SKM-1 (cell line): ENCODE measurements at regions not wholly inside any gene's neighbourhood (a gene's known extent, or its start where the extent isn't known, plus 50 kb on each side); places are given as distances from the start of the nearest gene placed in this dataset.

Experiments used
- DNase-seq: peaks from one replicate; lab custom pipeline; 2025; ENCODE audit not compliant: unreplicated experiment; lab: John Stamatoyannopoulos, UW

DNA sequence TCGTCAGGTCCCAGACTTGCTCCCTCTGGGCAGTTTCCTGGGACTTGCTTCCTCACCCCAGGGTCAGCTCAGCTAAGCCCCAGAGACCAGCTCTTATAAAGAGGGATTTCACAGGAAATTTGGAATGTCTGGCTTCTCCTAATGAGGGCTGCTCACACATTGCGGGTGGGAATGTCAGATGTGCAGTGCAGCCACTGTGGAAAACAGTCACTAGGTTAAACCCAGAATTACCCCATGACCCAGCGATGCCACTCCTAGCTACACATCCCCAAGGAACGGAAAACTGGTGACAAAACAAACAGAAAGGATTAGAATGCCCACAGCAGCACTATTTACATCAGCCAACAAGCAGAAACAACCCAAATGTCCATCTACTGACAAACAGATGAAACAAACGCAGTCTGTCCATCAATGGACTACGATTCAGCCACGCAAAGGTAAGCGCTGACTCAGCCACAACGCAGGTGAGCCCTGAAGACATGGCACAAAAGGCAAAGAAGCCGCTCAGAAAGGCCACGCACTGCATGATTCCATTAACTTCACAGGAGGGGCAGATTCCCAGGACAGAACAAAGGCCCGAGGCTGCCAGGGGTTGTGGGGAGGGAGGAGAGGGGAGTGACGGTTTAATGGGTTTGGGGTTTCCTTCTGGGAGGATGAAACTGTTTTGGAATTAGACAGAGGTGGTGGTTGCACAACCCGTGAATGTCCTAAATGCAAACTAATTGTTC is 63.0 kb downstream of the NCOR2 start:
- DNase-seq, result no peak

- no peak for DNase-seq
Measured at GRCh38 chr12:124503305-124503704, 64.1 kb downstream of the NCOR2 start.

DNA sequence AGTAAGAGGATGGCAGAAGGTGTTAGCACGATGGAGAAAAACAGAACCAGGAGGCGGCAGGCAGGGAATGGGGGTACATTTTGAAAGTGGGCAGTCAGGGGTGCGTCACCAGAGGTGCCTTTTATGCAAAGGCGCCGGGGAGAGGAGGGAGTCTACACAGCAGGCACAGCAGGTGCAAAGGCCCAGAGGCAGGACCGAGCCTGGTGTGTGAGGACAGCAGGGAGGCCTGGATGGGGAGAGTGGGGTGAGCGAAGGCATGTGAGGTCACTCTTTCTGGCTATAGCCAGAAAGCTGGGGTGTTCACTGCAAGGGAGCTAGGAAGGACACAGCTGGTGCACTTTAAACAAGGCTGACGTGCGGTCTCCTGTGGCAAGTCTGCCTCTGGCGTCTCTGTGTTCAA is 65.0 kb downstream of the NCOR2 start:
- no peak for DNase-seq

DNA sequence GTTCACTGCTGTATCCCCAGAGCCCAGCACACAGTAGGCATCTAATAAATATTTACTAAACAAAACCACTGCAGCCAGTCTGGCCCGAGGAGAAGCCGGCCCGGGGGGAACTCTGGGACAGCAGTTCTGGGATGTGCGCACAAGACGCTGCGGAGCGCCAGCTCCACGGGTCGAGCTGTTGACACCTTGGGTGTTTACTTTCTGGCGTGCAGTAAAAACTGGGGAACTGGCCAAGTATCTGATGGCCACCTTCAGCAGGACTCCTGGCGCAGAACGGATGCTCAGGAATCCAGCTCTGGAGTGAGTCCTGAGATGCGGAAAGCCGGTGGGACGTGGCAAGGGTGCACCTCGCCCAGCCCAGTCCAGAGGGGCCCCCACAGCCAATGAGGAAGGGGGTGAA is 65.6 kb downstream of the NCOR2 start:
- DNase-seq, result no peak

DNA sequence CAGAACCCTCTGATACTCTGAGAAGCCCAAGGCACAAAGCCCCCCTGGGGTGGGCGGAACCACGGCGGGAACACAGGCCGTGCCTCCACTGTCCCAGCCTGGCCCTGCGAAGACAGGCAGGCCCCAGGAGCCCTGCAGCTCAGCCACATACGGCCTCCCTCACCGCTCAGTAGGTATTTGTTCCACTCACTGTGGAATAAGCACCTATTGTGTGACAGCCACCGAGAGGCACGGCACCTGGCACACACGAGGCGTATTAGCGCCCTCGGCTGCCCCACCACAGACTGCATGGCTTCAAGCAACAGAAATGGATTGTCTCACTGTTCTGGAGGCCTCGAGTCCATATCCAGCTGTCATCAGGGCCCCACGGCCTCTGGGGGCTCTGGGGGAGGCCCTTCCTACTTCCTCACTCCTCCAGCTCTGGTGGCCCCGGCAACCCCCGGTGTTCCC is 66.3 kb downstream of the NCOR2 start:
- DNase-seq, result no peak

- no peak for DNase-seq
Measured at GRCh38 chr12:124499898-124500244, 67.5 kb downstream of the NCOR2 start.

- DNase-seq, result no peak
Measured at GRCh38 chr12:124499190-124499753, 68.1 kb downstream of the NCOR2 start.

- DNase-seq, result no peak
Measured at GRCh38 chr12:124498275-124499189, 68.9 kb downstream of the NCOR2 start.

DNA sequence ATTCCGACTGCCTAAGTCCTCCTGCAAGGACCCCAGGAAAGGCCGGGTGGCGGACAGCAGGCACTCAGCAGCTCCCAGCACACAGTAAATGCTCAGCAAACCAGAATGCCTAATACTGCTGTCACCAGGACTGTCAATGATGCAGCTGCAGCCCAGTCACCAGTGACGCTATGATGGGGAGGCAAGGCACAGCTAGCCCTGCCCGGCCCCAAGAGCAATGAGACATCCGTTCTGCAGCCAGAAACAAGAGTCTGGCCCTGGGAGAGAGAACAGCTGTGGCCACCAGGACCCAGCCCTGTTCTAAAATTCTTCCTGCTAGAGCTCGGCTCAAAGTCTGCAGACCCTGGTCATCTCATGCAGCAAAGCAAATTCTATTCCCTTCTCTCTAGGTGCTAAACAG is 69.8 kb downstream of the NCOR2 start:
- no peak for DNase-seq

DNA sequence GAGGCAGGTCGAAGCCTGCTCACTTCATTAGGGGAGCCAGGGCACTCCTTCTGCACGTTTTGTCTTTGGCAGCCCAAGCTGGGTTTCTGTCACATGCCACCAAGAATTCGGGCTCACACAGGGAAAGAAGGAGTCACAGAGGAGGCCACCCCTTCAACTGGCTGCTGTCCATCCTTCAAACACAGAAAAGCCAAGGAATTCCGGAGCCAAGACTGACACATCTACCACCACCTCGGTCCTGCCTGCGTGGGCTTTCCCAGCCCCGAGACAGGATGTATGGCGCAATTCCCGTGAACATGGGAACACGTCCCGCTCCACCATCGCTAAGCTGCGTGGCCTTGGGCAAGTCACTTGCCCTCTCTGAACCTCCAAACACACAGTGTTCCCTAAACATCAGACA is 70.4 kb downstream of the NCOR2 start:
- DNase-seq, result no peak

DNA sequence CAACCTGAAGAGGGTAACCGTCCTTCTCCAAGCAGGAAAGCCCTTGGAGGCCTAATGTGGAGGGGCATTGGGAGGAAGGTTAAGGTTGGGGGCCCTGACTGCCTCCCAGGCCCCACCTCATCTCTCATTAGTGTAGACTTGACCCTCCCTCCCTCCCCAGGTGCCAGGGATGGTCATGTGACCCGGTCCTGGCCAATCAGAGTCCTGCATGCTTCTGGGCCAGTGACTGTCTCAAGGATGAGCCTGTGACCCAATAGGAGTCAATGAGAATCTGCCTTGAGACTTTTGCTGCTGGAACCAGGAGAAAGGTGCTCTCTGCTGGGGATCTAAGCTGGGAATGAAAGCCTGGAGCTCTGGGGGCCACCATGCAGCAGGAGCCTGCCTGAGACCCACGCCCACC is 70.8 kb downstream of the NCOR2 start:
- DNase-seq, result no peak

DNA sequence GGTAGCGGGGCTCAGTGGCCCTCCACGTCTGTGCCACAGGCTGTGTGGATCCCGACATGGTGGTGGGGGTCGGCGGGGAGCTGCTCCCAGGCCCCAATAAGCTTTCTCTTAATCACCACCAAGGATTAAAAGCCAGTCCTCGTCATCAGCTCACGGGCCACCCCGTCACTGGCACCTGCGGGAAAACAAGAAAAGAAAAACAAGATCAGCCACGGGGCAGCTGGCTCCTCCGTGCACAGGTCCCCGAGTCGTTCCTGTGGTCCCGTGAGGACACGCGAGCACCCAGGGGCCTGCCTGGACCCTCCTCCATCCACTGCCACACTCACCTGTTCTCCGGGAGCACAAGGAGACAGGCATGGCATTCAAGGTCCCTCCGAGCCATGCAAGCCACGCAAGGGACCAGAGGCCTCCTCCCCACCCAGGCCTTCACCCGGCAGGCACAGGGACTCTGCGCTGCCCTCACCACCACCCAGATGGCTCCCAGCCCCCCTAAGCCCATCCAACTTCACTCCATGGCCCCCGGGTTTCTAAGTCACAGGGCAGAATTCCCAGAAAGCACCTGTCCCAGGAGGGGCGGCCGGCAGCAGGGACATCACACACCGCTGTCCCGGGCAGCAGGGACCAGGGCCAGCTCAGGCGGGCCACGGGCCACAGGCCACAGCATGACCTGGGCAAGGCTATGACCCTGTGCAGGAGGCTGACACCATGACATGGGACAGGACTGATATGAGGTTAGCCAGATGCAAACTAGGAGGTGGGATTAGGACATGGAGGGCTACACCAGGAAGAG is 72.0 kb downstream of the NCOR2 start:
- no peak for DNase-seq

- no peak for DNase-seq
Measured at GRCh38 chr12:124494751-124495129, 72.7 kb downstream of the NCOR2 start.

DNA sequence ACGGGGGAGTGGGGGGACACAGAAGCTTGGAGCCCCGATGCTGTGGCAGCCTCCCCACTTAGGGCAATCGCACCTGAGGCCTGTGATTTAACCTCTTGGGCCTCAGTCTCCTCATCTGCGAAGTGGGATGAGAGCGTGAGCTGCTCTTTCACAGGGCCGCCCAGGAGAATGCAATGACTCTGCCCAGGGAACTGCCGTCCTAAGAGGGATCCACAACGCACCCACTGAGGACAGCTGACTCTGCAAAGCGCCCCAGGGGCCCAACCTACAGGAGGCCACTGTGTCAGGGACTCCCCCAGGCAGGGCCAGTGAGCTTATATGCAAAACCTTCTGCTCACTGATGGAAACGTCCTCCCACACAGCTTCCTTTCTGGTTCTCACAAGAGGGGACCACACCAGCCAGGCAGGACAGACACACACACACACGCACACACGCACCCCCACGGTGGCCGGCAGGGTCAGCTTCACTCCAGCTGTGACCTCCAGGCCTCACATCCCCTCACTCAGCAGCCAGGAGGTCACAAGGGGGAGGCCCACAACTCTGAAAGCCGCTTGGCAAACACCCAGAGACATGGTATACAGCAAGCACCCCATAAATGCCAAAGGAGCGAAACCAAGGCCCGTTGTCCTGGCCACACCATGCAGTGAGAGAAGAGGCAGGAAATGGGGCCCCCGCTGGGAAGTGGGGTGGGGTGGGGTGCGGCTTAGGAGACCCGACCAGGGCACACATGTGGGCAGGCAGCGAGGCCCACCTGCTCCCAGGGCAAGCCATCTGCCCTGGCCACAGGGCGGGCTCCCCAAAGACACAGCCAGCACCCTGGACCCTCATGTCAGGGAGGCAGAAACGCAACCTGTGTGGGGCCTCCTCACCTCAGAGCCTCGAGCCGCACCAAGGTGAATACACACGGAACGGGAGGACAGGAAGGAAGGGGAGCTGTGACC is 73.3 kb downstream of the NCOR2 start:
- no peak for DNase-seq

DNA sequence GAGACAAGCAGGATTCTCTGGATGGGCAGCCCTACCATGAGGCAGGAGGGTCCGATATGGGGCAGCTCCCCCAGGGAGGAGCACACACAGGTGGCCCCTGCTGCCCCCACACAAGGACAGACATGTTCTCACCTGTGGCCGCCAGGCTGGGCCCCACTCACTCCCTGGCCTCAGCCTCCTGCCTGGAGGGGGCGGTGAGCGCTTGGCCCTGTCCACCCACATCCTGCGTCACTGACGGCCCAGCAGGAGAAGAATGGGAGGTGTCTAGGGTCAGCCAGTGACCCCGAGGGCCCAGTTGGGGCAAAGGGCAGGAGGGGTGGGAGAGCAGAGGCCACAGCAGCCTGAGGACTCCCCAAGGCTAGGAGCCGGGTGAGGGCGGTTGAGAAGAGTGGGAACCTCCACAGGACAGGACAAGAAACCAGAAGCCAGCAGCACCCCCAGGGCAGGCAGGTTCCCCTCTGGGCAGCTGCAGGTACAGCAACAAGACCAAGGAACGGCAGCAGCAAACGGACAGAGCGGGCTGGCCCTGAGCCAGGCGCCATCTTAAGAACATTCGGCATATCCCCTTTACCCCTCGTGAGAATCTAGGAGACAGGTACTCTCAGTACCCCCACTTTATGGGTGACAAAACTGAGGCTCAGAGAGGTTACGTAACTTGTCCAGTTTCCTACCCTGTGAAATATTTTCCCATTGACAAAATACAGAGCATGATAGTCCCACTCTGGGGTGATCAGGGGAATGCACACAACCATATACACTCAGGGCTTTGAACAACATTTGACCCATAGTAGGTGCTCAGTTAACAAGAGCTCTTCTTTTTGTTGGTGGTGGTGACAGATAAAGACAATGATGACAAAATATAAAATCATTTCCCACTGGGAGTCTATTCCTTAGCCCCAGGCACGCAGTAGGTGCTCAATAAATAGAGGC is 74.3 kb downstream of the NCOR2 start:
- no peak for DNase-seq

DNA sequence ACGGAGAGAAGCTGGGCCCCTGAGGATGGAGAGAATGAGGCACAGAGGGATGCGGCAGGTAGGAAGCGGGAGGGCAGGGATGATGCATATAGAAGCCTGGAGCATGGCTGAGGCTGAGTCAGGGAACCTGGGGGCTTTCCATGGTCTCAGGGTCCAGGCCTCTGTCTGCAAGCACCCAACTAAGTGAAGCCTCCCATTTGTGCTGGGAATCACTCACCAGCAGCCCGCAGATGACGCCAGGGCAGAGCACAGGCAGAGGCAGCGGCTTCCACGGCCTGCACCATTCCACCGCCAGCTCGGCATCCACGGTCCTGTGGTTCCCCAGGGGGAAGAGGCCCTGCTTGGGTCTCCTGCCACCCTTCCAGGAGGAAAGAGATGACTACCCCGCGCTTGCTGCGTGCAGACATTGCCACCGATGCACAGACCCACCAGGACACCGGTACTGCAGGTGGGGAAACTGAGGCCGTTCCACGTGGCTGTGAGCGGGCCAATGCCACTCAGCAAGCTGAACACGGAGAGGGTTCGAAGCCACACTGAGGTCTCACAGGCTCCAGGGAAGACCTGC is 75.5 kb downstream of the NCOR2 start:
- no peak for DNase-seq

DNA sequence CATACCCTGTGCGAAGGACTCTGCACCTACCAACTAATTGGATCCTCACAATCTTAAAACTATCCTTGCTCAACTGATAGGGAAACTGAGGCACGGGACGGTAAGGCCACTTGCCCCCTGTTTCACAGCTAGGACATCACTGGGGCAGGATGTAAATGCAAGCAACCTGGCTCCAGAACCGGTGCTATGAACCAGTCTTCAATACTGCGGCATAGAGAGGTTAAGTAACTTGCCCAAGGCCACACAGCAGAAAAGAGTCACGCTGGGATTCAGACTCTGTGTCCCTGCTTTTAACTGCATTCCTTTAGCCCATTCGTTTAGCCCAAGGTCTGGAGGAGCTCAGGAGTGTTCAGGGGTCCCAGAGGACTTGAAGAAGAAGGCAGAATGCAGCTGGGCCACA is 76.1 kb downstream of the NCOR2 start:
- DNase-seq, result no peak

DNA sequence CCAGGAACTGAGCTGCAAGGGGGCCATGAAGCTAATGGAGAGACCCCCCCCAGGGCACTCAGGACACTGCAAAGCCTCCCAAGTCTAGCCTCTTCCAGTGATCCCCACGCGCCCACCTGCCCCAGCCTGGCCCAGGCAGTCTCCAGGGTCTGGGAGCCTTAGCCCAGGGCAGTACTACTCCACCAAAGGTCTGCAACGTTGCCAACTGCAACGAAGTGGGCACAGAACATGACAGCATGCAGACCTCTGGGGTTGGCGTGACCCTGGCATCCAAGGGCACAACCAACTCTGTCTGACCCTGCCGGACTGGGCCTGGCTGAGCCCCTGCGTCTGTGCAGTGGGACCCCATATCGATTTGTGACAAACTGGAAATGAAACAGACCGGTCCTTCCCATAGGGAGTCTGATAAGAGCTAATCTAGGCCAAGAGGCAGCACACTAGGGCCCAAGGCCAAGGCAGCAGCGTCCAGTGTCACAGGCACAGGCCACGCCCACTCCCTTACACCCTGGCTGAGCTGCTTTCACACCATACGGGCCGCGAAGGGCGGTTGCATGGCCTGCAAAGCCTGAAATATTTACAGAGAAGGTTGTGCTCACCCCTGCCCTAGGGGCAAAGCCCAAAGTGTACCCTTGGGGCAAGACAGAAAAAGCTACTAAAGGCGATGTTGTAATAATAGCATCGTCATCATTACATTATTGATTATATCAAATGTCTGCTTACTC is 76.7 kb downstream of the NCOR2 start:
- DNase-seq, result no peak
